ENCODE measurements at regions not wholly inside any gene's neighbourhood (a gene's known extent, or its start where the extent isn't known, plus 50 kb on each side); places are given as distances from the start of the nearest gene placed in this dataset.
"Not testable (repeated sequence)": the region's sequence is repeated elsewhere in the genome, so short reads cannot be mapped to it uniquely, and the experiment has no call there.

- DNase-seq (ENCODE audit: low read depth in 2 of 3, low spot score in 2 of 3) = peak in 2 of 3 donors; percentile 11 to 14
Measured at GRCh38 chr12:34219046-34219770, 196.9 kb downstream of the ALG10 start.

GRCh38 chr12:34220079-34220478 lies 197.8 kb downstream of the ALG10 start:
- DNase-seq (ENCODE audit: low read depth in 2 of 3, low spot score in 2 of 3) = not testable (repeated sequence)

DNA sequence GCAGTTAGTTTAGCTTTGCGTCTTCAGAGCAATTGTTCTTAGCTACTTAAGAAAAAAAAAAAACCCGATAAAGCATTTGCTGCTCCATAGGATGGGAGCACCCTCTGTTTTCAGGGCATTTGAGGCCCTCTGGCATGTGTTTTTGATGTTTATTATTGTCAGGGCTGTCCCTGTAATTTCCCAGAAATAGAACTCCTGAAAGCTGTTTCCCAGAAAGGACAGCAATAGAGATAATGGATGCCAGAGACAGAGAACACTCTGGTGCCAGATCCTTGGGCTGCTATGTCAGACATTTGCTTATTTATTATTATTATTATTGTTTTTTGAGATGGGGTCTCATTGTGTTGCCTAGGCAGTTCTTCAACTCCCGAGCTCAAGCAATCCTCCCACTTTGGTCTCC lies 201.3 kb downstream of the ALG10 start:
- no peak for DNase-seq (ENCODE audit: low read depth in 2 of 3, low spot score in 2 of 3)

- DNase-seq (ENCODE audit: low read depth in 2 of 3, low spot score in 2 of 3) = not testable (repeated sequence)
Measured at GRCh38 chr12:34226044-34226443, 203.7 kb downstream of the ALG10 start.

DNA sequence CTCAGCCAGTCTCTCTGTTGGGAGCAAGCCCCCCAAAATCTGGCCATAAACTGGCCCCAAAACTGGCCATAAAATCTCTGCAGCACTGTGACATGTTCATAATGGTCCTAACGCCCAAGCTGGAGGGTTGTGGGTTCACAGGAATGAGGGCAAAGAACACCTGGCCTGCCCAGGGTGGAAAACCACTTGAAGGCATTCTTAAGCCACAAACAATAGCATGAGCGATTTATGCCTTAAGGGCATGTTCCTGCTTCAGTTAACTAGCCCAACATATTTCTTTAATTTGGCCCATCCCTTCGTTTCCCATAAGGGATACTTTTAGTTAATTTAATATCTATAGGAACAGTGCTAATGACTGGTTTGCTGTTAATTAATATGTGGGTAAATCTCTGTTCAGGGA lies 205.8 kb downstream of the ALG10 start:
- DNase-seq (ENCODE audit: low read depth in 2 of 3, low spot score in 2 of 3) = not testable (repeated sequence)

DNA sequence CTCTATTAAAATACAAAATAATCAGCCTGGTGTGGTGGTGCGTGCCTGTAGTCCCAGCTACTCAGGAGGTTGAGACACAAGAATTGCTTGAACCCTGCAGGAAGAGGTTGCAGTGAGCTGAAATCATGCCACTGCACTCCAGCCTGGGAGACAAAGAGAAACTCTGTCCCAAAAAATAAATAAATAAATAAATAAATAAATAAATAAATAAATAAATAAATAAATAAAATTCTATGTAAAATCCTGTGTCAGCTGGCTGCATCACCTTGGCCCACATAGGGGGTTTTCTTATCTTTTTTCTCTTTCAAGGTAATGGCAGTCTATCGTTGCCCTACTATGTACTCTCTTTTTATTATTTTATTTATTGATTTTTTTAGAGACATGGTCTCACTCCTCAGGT lies 206.7 kb downstream of the ALG10 start:
- not testable (repeated sequence) for DNase-seq (ENCODE audit: low read depth in 2 of 3, low spot score in 2 of 3)

DNA sequence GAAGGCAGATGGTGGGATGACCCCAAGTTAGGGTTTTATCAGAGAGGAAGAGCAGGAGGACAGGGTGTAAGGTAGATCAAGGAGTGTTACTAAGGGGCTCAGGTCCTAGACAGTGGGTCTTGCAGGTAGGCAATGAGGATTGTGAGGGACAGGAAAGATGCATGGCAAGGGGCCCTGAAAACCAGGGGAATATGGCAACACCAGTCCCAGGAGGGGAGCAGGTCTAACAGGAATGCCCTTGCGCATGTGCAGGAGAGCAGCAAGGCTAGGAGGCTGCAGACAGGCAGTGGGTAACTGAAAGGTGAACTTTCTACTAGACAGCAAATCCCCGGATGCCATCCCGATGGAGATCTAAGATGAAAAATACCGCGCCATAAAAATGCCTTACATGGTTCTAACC lies 211.3 kb downstream of the ALG10 start:
- DNase-seq (ENCODE audit: low read depth in 2 of 3, low spot score in 2 of 3) = no peak

DNA sequence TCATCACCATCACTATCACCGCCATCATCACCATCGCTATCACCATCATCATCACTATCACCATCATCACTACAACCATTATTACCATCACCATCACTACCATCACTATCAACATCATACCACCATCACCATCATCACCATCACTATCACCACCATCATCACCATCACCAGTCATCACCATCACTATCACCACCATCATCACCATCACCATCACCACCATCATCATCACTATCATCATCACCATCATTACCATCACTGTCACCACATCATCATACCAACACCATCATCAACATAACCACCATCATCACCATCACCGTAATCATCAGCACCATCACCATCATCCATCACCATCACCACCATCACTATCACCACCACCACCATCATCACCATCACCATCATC lies 213.8 kb downstream of the ALG10 start:
- DNase-seq (ENCODE audit: low read depth in 2 of 3, low spot score in 2 of 3) = no peak

- no peak for DNase-seq (ENCODE audit: low read depth in 2 of 3, low spot score in 2 of 3)
Measured at GRCh38 chr12:34244608-34245007, 222.3 kb downstream of the ALG10 start.

DNA sequence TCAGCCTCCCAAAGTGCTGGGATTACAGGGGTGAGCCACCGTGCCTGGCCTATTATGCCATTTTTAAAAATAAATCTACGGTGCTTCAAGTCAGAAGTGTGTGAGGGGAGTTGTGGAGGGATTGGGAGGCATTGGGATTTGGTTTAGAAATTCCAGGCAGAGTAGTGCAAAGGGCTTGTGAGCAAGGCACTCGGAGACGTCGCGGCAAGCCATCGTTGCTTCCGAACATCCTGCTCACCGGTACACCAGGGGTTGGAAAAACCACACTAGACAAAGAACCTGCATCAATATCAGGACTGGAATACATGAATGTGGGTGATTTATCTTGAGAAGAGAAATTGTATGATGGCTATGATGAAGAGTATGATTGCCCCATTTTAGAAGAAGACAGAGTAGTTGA lies 227.0 kb downstream of the ALG10 start:
- no peak for DNase-seq (ENCODE audit: low read depth in 2 of 3, low spot score in 2 of 3)

GRCh38 chr12:34251879-34252278 lies 229.6 kb downstream of the ALG10 start:
- not testable (repeated sequence) for DNase-seq (ENCODE audit: low read depth in 2 of 3, low spot score in 2 of 3)

- no peak for DNase-seq (ENCODE audit: low read depth in 2 of 3, low spot score in 2 of 3)
Measured at GRCh38 chr12:34253674-34254073, 231.4 kb downstream of the ALG10 start.

DNA sequence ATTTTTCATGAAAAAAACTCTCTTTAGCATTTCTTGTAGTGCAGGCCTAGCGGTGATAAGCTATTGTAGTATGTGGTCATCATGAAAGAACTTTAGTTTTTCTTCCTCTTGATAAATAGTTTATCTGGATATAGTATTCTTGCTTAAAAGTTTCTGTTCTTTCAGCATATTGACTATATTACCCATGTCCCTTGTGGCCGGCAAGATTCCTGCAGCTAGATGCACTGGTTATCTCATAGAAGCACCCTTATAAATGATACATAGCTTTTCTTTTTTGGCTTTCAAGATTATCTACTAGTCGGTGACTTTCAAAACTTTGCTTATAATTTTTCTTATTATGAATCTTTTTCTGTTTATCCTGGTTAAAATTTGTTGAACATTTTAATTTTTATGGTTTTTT lies 234.8 kb downstream of the ALG10 start:
- no peak for DNase-seq (ENCODE audit: low read depth in 2 of 3, low spot score in 2 of 3)

DNA sequence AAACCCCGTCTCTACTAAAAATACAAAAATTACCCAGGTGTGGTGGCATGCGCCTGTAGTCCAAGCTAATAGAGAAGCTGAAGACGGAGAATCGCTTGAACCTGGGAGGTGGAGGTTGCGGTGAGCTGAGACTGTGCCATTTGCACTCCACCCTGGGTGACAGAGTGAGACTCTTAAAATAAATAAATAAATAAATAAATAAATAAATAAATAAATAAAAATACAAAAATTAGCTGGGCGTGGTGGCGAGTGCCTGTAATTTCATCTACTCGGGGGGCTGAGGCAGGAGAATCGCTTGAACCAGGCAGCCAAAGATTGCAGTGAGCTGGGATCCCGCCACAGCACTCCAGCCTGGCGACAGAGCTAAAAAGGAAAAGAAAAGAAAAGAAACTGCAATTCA lies 239.8 kb downstream of the ALG10 start:
- DNase-seq (ENCODE audit: low read depth in 2 of 3, low spot score in 2 of 3) = not testable (repeated sequence)

- DNase-seq (ENCODE audit: low read depth in 2 of 3, low spot score in 2 of 3) = no peak
Measured at GRCh38 chr12:34264110-34264509, 241.8 kb downstream of the ALG10 start.

DNA sequence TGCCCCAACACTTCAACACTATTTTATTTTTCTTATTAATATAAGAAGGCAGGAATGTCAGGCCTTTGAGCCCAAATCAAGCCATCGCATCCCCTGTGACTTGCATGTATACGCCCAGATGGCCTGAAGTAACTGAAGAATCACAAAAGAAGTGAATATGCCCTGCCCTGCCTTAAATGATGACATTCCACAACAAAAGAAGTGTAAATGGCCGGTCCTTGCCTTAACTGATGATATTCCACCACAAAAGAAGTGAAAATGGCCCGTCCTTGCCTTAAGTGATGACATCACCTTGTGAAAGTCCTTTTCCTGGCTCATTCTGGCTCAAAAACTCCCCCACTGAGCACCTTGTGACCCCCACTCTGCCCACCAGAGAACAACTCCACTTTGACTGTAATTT lies 251.4 kb downstream of the ALG10 start:
- DNase-seq (ENCODE audit: low read depth in 2 of 3, low spot score in 2 of 3) = not testable (repeated sequence)

GRCh38 chr12:34275129-34275528 lies 252.8 kb downstream of the ALG10 start:
- no peak for DNase-seq (ENCODE audit: low read depth in 2 of 3, low spot score in 2 of 3)

- no peak for DNase-seq (ENCODE audit: low read depth in 2 of 3, low spot score in 2 of 3)
Measured at GRCh38 chr12:34286483-34286882, 264.2 kb downstream of the ALG10 start.

DNA sequence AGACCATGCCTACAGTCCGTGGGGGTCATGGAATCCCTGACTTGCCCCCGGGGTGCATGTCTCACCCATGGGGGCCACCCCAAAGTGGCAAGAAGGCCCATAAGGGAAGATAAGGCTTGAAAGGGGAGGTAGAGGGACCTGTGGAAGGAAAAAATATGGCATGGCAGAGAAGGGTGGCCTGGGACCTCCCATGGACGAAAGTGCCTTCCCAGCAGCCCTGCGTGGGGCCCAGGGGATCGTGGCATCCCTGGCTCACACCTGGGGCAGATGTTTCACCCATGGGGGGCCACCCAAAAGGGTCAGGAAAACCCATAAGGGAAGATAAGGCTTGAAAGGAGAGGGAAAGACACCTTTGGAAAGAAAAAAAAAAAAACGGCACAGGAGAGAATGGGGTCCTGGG lies 264.6 kb downstream of the ALG10 start:
- no peak for DNase-seq (ENCODE audit: low read depth in 2 of 3, low spot score in 2 of 3)

DNA sequence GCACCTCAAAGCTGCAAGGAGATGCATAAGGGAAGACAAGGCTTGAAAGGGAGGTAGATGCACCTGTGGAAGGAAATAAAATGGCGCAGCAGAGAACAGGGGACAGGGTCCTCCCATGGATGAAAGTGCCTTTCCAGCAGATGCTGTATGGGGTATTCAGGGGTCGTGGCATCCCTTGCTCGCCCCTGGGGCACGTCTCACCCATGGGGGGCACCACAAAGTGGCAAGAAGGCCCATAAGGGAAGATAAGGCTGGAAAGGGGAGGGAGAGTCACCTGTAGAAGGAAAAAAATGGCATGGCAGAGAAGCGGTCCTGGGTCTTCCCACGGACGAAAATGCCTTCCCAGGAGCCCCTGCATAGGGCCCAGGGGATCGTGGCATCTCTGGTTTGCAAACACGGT lies 265.1 kb downstream of the ALG10 start:
- DNase-seq (ENCODE audit: low read depth in 2 of 3, low spot score in 2 of 3) = no peak

DNA sequence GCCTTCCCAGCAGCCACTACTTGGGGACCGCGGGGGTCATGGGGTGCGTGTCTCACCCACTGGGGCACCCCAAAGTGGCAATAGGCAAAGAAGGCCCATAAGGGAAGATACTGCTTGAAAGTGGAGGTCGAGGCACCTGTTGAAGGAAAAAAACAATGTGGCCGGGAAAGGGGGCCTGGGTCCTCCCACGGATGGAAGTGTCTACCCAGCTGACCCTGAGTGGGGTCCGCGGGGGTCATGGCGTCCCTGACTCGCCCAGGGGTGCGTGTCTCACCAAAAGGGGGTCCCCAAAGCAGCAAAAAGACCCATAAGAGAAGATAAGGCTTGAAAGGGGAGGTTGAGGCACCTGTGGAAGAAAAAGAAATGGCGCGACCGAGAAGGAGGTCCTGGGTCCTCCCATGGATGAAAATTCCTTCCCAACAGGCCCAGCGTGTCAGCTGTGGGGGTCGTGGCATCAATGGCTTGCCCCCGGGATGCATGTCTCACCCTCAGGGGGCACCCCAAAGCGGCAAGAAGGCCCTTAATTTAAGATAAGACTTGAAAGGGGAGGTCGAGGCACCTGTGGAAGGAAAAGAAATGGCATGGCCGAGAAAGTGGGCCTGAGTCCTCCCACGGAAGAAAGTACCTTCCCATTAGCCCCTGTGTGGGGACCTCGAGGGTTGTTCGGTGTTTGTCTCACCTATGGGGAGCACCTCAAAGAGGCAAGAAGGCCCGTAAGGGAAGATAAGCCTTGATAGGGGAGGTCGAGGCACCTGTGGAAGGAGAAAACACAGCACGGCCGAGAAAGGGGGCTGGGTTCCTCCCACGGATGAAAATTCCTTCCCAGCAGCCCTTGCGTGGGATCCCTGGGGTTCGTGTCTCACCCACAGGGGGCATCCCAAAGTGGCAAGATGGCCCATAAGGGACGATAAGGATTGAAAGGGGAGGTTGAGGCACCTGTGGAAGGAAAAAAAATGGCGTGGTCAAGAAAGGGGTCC lies 266.0 kb downstream of the ALG10 start:
- DNase-seq (ENCODE audit: low read depth in 2 of 3, low spot score in 2 of 3) = no peak

DNA sequence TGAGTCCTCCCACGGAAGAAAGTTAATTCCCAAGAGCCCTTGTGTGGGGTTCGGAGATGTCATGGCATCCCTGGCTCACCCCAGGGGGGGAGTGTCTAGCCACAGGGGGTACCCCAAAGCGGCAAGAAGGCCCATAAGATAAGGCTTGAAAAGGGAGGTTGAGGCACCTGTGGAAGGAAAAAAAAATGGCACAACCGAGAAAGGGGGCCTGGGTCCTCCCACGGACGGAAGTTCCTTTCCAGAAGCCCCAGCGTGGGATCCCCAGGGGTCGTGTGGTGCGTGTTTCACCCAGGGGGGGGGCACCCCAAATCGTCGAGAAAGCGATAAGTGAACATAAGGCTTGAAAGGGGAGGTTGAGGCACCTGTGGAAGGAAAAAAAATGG lies 266.7 kb downstream of the ALG10 start:
- no peak for DNase-seq (ENCODE audit: low read depth in 2 of 3, low spot score in 2 of 3)
